K562 (cell line): ENCODE measurements at regions not wholly inside any gene's neighbourhood (a gene's known extent, or its start where the extent isn't known, plus 50 kb on each side); places are given as distances from the start of the nearest gene placed in this dataset.

ENCODE experiments used
- ATAC-seq: fragments of 200-7000 bp; cut with Tn5 transposase; 3 replicates; pipeline ENCODE4 v1.9.1; 2020; ENCODE audit warnings: moderate library complexity
- BruUV-seq: library from RNA; stranded (reverse); fragments of 400-500 nt; replicated peaks from 2 replicates; lab custom pipeline; 2021; lab: Mats Ljungman, UMichigan
- CTCF ChIA-PET: fragments of 300-600 bp; formaldehyde crosslinking; extraction: SDS; loops from one replicate; lab custom pipeline; 2021; ENCODE audit warnings: low intra/inter-chr PET ratio; lab: Yijun Ruan, JAX
- POLR2A ChIA-PET: fragments of 300-600, 350-650 bp; sonication (Branson Sonifier 250); formaldehyde crosslinking; extraction: SDS; loops from one replicate; lab custom pipeline; 2021; ENCODE audit warnings: antibody characterized with exemption, inconsistent platforms; lab: Yijun Ruan, JAX
- DNase-seq, 4 experiments: peaks; one replicate each; pipeline versions ENCODE4 v3.0.0 to v3.0.0-alpha.2; 2011 to 2018; ENCODE audit warnings: low spot score in 3 of 4, mixed read lengths in 3 of 4; ENCODE audit errors: extremely low read depth in 1 of 4
- FAIRE-seq: peaks from 2 replicates; lab custom pipeline; 2011; peaks lifted over from hg19 to GRCh38; lab: Jason Lieb, UNC
- H2AFZ ChIP-seq: 2 replicates; pipeline ENCODE4 v1.6.0; 2011; ENCODE audit warnings: low read depth, low read length, control low read depth, inconsistent platforms
- H3K27ac ChIP-seq: fragments of 200-600 bp; 3 replicates; pipeline ENCODE4 v1.8.0; 2011; ENCODE audit warnings: low read depth, mild to moderate bottlenecking, control low read depth, inconsistent platforms, low read length, moderate library complexity, mixed read lengths; ENCODE audit errors: extremely low read depth
- H3K27me3 ChIP-seq, 2 experiments: fragments of 300-600 bp in 1 of 2; 2 replicates in 1 of 2; 3 replicates in 1 of 2; pipeline versions ENCODE4 v1.6.0 to v1.8.0; 2011; ENCODE audit warnings: inconsistent platforms in 2 of 2, low read length in 2 of 2, mild to moderate bottlenecking in 1 of 2, mixed read lengths in 1 of 2, moderate library complexity in 1 of 2; ENCODE audit not compliant: control insufficient read depth in 2 of 2, insufficient read depth in 2 of 2
- H3K36me3 ChIP-seq: fragments of 300-600 bp; 3 replicates; pipeline ENCODE4 v1.8.0; 2011; ENCODE audit warnings: mild to moderate bottlenecking, low read length, inconsistent platforms; ENCODE audit not compliant: control insufficient read depth, insufficient read depth
- H3K4me1 ChIP-seq, 2 experiments: fragments of 200-600 bp in 1 of 2; replicated peaks in 1 of 2; 2 replicates in 1 of 2; 3 replicates in 1 of 2; pipeline versions ENCODE4 v1.5.1 to v1.8.0; 2011; ENCODE audit warnings: inconsistent platforms in 2 of 2, low read length in 2 of 2, mild to moderate bottlenecking in 1 of 2, mixed read lengths in 1 of 2, moderate library complexity in 1 of 2; ENCODE audit not compliant: control insufficient read depth in 2 of 2, insufficient read depth in 2 of 2
- H3K4me2 ChIP-seq: 2 replicates; pipeline ENCODE4 v1.6.1; 2011; ENCODE audit warnings: low read length, control low read depth, inconsistent platforms, mixed read lengths; ENCODE audit not compliant: insufficient read depth
- H3K4me3 ChIP-seq: fragments of 200-600 bp; sonication (generic), shearing (Covaris generic); 2 replicates; pipeline ENCODE4 v1.5.1; 2016; ENCODE audit warnings: control low read depth, inconsistent platforms
- H3K79me2 ChIP-seq: fragments of 200-600 bp; 3 replicates; pipeline ENCODE4 v1.8.0; 2011; ENCODE audit warnings: low read length, inconsistent platforms; ENCODE audit not compliant: control insufficient read depth, insufficient read depth
- H3K9ac ChIP-seq, 2 experiments: 2 replicates each; pipeline versions ENCODE4 v1.6.0 to v1.6.1; 2011; ENCODE audit warnings: low read depth in 2 of 2, low read length in 2 of 2, control low read depth in 1 of 2, inconsistent platforms in 1 of 2, mild to moderate bottlenecking in 1 of 2, mixed read lengths in 1 of 2; ENCODE audit not compliant: insufficient read depth in 1 of 2
- H3K9me1 ChIP-seq: one replicate; pipeline ENCODE4 v1.6.0; 2011; ENCODE audit warnings: inconsistent platforms, mild to moderate bottlenecking, low read length, moderate library complexity; ENCODE audit not compliant: control insufficient read depth, insufficient read depth
- H3K9me3 ChIP-seq: replicated peaks from 2 replicates; pipeline ENCODE4 v1.5.1; 2011; ENCODE audit warnings: low read depth, low read length, inconsistent platforms; ENCODE audit not compliant: control insufficient read depth, insufficient read depth
- H4K20me1 ChIP-seq: replicated peaks from 2 replicates; pipeline ENCODE4 v1.6.1; 2011; ENCODE audit warnings: low read length, inconsistent platforms, mixed read lengths; ENCODE audit not compliant: control insufficient read depth, insufficient read depth
- KHSRP ChIP-seq: fragments of 450-650 bp; IDR thresholded peaks from 2 replicates; pipeline ENCODE4 v1.6.1; 2017
- MCM3 ChIP-seq: fragments of 450-650 bp; IDR thresholded peaks from 2 replicates; pipeline ENCODE4 v1.6.1; 2016
- RBM15 ChIP-seq: fragments of 200-400 bp; formaldehyde crosslinking; IDR thresholded peaks from 2 replicates; pipeline ENCODE4 v1.6.1; 2018; ENCODE audit warnings: mild to moderate bottlenecking, low read length, moderate library complexity; ENCODE audit not compliant: insufficient read depth
- ZNF12 ChIP-seq: sonication (generic); formaldehyde crosslinking; IDR thresholded peaks from 2 replicates; pipeline ENCODE4 v1.4.0; 2020; ENCODE audit warnings: mild to moderate bottlenecking, missing genetic modification reagents
- ZNF347 ChIP-seq: fragments of 450-650 bp; formaldehyde crosslinking; IDR thresholded peaks from 2 replicates; pipeline ENCODE4 v1.4.0; 2020; ENCODE audit warnings: low read depth, mild to moderate bottlenecking, moderate library complexity
- ZNF583 ChIP-seq: fragments of 250-450 bp; sonication (Bioruptor Pico); IDR thresholded peaks from 2 replicates; pipeline ENCODE4 v1.4.0; 2020
- WGBS: fragments of 100-300 bp; shearing (Covaris generic); methylation state at CpG from one replicate; pipeline ENCODE4 v1.1.6; 2016; ENCODE audit warnings: low coverage, mixed read lengths; ENCODE audit not compliant: insufficient coverage; ENCODE audit errors: missing lambda C conversion rate; 5-methylcytosine and 5-hydroxymethylcytosine counted together
- in situ Hi-C: fragments of 300-500 bp; cut with MboI; formaldehyde crosslinking; loops from 4 replicates; pipeline ENCODE4 v1.15.0; 2018; ENCODE audit warnings: inconsistent platforms, mixed read lengths
- intact Hi-C: fragments of 100-400 bp; cut with micrococcal nuclease; formaldehyde crosslinking; loops from 2 replicates; pipeline ENCODE4 v1.14.2; 2022
- TF ChIP-seq, protein P1 (sequence below): sonication (generic); formaldehyde crosslinking; IDR thresholded peaks from 2 replicates; pipeline ENCODE4 v1.9.0; 2022; ENCODE audit warnings: mild to moderate bottlenecking, missing genetic modification reagents
- TF ChIP-seq, protein P2 (sequence below): fragments of 450-650 bp; conservative IDR thresholded peaks from 2 replicates; pipeline ENCODE4 v1.6.1; 2016; ENCODE audit warnings: missing genetic modification characterization, low read depth, mild to moderate bottlenecking, control low read depth, missing compliant biosample characterization
- TF ChIP-seq, protein P3 (sequence below): fragments of 450-650 bp; IDR thresholded peaks from 2 replicates; pipeline ENCODE4 v1.6.1; 2017; ENCODE audit warnings: mild to moderate bottlenecking, moderate library complexity

DNA sequence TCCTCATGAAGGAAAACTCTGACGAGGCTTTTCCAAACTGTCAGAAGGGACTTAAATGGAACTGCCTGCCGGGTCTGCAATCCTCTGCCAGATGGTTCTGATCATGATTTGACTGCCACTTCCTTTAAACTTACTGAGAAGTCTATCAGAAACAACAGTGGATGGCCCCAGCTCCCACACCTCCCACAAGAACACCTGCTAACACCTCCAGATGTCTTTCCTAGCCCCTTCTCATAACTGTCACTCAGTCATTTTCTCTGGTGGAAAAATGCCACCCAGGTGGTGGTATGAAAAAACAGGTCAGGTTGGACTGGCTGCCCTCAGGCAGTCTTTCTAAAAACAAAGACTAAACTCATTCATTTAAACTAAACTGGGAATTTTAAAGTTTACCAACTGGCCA lies 66.7 kb upstream of the ABCD3 start:
- H3K36me3 ChIP-seq: no peaks in the 10 kb centered on the region
- no peaks in the 10 kb centered on the region for H3K4me1 ChIP-seq
- FAIRE-seq (no peak), DNase-seq (no peak), ATAC-seq (no peak)
- ChIA-PET CTCF (no interaction called here), POLR2A (no interaction called here)
- no peak overlapping the region for H3K4me2 ChIP-seq
- no peaks in the 10 kb centered on the region for H4K20me1 ChIP-seq
- H2AFZ ChIP-seq: no peak overlapping the region
- intact Hi-C loops: no loop called here
- H3K79me2 ChIP-seq: no peaks in the 10 kb centered on the region
- no peak overlapping the region for H3K27ac ChIP-seq
- no peaks in the 10 kb centered on the region for H3K9me3 ChIP-seq
- 3% methylated on average over 2 of the region's 2 CpGs for WGBS
- TF ChIP-seq ZNF583 (CRISPR knock-in tag) (no peak), ZNF12 (CRISPR knock-in tag) (no peak), ZNF347 (CRISPR knock-in tag) (no peak), MCM3 (no peak), KHSRP (no peak), RBM15 (no peak)
- TF ChIP-seq, protein P1, sequence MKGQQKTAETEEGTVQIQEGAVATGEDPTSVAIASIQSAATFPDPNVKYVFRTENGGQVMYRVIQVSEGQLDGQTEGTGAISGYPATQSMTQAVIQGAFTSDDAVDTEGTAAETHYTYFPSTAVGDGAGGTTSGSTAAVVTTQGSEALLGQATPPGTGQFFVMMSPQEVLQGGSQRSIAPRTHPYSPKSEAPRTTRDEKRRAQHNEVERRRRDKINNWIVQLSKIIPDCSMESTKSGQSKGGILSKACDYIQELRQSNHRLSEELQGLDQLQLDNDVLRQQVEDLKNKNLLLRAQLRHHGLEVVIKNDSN: no peak
- TF ChIP-seq, protein P2, sequence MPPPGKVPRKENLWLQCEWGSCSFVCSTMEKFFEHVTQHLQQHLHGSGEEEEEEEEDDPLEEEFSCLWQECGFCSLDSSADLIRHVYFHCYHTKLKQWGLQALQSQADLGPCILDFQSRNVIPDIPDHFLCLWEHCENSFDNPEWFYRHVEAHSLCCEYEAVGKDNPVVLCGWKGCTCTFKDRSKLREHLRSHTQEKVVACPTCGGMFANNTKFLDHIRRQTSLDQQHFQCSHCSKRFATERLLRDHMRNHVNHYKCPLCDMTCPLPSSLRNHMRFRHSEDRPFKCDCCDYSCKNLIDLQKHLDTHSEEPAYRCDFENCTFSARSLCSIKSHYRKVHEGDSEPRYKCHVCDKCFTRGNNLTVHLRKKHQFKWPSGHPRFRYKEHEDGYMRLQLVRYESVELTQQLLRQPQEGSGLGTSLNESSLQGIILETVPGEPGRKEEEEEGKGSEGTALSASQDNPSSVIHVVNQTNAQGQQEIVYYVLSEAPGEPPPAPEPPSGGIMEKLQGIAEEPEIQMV (tag): no peak
- TF ChIP-seq, protein P3, sequence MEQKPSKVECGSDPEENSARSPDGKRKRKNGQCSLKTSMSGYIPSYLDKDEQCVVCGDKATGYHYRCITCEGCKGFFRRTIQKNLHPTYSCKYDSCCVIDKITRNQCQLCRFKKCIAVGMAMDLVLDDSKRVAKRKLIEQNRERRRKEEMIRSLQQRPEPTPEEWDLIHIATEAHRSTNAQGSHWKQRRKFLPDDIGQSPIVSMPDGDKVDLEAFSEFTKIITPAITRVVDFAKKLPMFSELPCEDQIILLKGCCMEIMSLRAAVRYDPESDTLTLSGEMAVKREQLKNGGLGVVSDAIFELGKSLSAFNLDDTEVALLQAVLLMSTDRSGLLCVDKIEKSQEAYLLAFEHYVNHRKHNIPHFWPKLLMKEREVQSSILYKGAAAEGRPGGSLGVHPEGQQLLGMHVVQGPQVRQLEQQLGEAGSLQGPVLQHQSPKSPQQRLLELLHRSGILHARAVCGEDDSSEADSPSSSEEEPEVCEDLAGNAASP: no peak
- no TSS peak for BruUV-seq
- in situ Hi-C loops: no loop called here
- no peaks in the 10 kb centered on the region for H3K9me1 ChIP-seq
- no peaks in the 10 kb centered on the region for H3K27me3 ChIP-seq
- no peak overlapping the region for H3K9ac ChIP-seq
- no peak overlapping the region for H3K4me3 ChIP-seq
